Suprapubic skin (tissue), 4 donors: ENCODE measurements at regions not wholly inside any gene's neighbourhood (a gene's known extent, or its start where the extent isn't known, plus 50 kb on each side); places are given as distances from the start of the nearest gene placed in this dataset.

Experiments used
- CTCF ChIP-seq, 2 donors: fragments of 200-600 bp in 1 of 2; fragments of 450-650 bp in 1 of 2; sonication (generic) in 1 of 2; IDR thresholded peaks; one replicate each; pipeline ENCODE4 v1.5.1; 2016 to 2019; ENCODE audit warnings: antibody characterized with exemption in 2 of 2, mild to moderate bottlenecking in 1 of 2, moderate library complexity in 1 of 2
- EP300 ChIP-seq: sonication (generic); formaldehyde crosslinking; IDR thresholded peaks from one replicate; pipeline ENCODE4 v1.6.1; 2017; ENCODE audit warnings: antibody characterized with exemption
- POLR2A ChIP-seq, 2 donors: fragments of 450-650 bp; IDR thresholded peaks; one replicate each; pipeline ENCODE4 v1.6.1; 2017; ENCODE audit warnings: antibody characterized with exemption in 2 of 2, mild to moderate bottlenecking in 2 of 2, moderate library complexity in 2 of 2
- POLR2AphosphoS5 ChIP-seq, 3 donors: sonication (generic); formaldehyde crosslinking; IDR thresholded peaks; one replicate each; pipeline ENCODE4 v1.6.1; 2017; ENCODE audit warnings: antibody characterized with exemption in 3 of 3

GRCh38 chr2:217434180-217434975 is 568.4 kb downstream of the TNS1 start:
- TF ChIP-seq CTCF (IDR thresholded peaks at IDR 0.05) (no peak), EP300 (no peak), POLR2A (IDR thresholded peaks at IDR 0.05) (no peak), POLR2AphosphoS5 (IDR thresholded peaks at IDR 0.05) (peak in 1 of 3 donors; percentile 14)
